Mesodermal cell (in vitro differentiated cells): ENCODE measurements at regions not wholly inside any gene's neighbourhood (a gene's known extent, or its start where the extent isn't known, plus 50 kb on each side); places are given as distances from the start of the nearest gene placed in this dataset.

Source experiments
- H3K27ac ChIP-seq: 2 replicates; pipeline ENCODE4 v1.7.0; 2013; ENCODE audit warnings: mild to moderate bottlenecking, low read depth, low read length, moderate library complexity; ENCODE audit not compliant: severe bottlenecking
- H3K36me3 ChIP-seq: 2 replicates; pipeline ENCODE4 v1.7.1; 2013; ENCODE audit warnings: mild to moderate bottlenecking, low read length, moderate library complexity; ENCODE audit not compliant: control insufficient read depth, insufficient read depth
- H3K4me1 ChIP-seq: one replicate; pipeline ENCODE4 v1.7.1; 2013; ENCODE audit warnings: mild to moderate bottlenecking, low read length; ENCODE audit not compliant: insufficient read depth, control insufficient read depth, poor library complexity, severe bottlenecking
- H3K4me3 ChIP-seq: 2 replicates; pipeline ENCODE4 v1.7.0; 2013; ENCODE audit warnings: low read length, control low read depth, mild to moderate bottlenecking; ENCODE audit not compliant: insufficient read depth, poor library complexity, severe bottlenecking; ENCODE audit errors: extremely low read depth
- H3K9me3 ChIP-seq: 2 replicates; pipeline ENCODE4 v1.7.1; 2013; ENCODE audit warnings: mild to moderate bottlenecking, low read length, moderate library complexity; ENCODE audit not compliant: control insufficient read depth
- WGBS, 2 experiments: methylation state at CpG; one replicate each; pipeline ENCODE4 v1.1.5; 2013; ENCODE audit warnings: missing lambda C conversion rate in 2 of 2; ENCODE audit not compliant: insufficient coverage in 2 of 2; 5-methylcytosine and 5-hydroxymethylcytosine counted together

DNA sequence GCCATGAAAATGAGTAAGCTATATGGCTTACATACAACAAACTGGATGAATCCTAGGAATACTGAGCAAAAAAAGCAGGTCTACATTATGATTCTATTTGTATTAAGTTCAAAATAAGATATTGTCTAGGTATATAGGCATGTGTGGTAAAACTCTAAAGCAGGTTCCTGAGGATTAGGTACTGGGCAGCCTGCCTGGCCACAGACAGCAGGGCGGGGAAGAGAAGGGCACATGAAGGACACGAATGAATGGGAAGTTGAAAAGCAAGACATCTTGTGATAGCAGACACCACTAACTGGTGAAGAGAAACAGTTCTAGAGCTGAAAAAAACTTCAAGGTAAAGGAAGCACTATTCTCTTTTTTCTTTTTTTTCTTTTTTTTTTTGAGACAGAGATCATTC is 72.6 kb upstream of the SLC4A11 start:
- peaks cover 6% of the 10 kb centered on the region for H3K4me1 ChIP-seq
- 100% methylated on average over 2 of the region's 2 CpGs for WGBS, 2 experiments
- peaks cover 85% of the 10 kb centered on the region for H3K36me3 ChIP-seq
- no peak overlapping the region for H3K4me3 ChIP-seq
- no peaks in the 10 kb centered on the region for H3K9me3 ChIP-seq
- H3K27ac ChIP-seq: no peak overlapping the region

DNA sequence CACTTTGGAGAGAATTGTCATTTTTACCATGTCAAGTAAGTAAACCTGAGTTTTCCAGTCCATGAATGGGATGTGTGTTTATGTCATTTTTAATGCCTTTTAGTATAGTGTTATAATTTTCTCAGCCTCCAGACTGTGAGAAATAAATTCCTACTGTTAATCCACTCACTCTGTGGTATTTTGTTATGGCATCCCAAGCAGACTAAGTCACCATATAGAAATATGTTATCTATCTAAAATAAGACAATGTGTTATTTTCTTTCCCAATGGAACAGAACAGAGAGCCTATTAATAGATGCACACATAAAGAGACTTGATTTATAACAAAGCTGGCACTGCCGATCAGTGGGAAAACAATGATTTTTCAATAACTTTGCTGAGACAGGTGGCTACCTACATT is 70.2 kb upstream of the SLC4A11 start:
- H3K27ac ChIP-seq: no peak overlapping the region
- H3K9me3 ChIP-seq: no peaks in the 10 kb centered on the region
- no peak overlapping the region for H3K4me3 ChIP-seq
- peaks cover 6% of the 10 kb centered on the region for H3K4me1 ChIP-seq
- 100% methylated on average over 1 of the region's 1 CpG for WGBS, 2 experiments
- peaks cover 88% of the 10 kb centered on the region for H3K36me3 ChIP-seq

DNA sequence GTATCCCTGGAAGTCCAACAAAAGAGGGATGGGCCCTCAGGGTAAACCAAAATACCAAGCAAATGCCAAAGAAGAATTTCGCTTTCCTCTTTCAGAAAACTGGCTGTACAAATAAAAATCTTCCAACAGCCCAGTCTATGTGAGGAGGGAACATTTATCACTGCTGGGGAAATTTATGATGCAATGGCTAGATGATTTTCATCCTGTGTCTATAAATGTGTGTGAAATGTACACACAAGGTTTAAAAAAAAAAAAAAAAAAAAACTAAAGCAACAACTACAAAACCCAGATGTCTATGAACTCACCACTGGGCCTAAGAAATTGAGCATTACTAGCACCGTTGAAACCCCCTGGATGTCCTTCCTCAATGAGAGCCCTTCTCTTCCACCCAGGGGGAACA is 68.7 kb upstream of the SLC4A11 start:
- Histone ChIP-seq H3K36me3 (peaks cover 84% of the 10 kb centered on the region), H3K4me1 (peaks cover 6% of the 10 kb centered on the region), H3K9me3 (no peaks in the 10 kb centered on the region), H3K27ac (no peak overlapping the region), H3K4me3 (no peak overlapping the region)
- WGBS, 2 experiments: 100% methylated on average over 1 of the region's 2 CpGs

DNA sequence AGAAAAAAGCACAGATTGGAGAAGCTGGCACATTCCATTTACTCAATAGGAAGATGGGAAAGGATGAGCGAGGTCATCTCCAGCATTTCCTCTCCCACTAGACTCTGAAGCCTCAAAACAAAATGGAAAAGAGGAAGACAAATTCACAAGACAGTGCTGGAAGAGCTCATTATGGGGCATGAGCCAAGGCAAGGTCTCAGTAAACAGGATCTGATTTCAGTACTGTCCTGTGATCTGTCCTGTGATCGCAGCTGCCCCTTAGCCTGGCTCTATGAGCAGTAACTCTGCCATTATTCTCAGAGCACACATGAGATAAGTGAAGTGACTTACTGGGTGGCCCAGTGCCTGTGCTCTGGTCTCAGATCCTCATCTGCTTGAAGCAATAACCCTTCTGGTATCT is 68.1 kb upstream of the SLC4A11 start:
- Histone ChIP-seq H3K27ac (no peak overlapping the region), H3K9me3 (no peaks in the 10 kb centered on the region), H3K4me1 (peaks cover 6% of the 10 kb centered on the region), H3K36me3 (peaks cover 82% of the 10 kb centered on the region), H3K4me3 (no peak overlapping the region)
- 100% methylated on average over 1 of the region's 2 CpGs; no CpG with 5 or more reads in 1 of the 2 experiments for WGBS, 2 experiments

DNA sequence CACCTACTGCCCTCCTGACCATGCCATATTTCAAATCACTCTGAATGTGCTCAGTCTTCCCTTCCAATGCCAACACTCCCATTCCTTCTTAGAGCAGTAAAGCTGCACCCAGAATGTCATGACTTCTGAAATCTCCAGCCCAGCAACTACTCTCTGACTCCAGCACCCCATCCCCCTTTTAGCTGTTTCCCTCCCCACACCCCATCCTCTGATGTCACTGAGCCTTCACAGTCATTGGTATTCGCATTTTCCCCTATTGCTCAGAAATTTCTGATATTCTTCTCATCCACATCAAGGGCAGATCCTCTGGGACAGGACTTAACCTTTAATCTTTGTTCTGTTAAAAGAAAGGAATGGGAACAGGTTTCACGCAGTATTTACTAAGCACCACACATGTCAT is 67.1 kb upstream of the SLC4A11 start:
- Histone ChIP-seq H3K9me3 (no peaks in the 10 kb centered on the region), H3K4me1 (peaks cover 6% of the 10 kb centered on the region), H3K4me3 (no peak overlapping the region), H3K27ac (no peak overlapping the region), H3K36me3 (peaks cover 75% of the 10 kb centered on the region)
- 88% methylated on average over 1 of the region's 2 CpGs; no CpG with 5 or more reads in 1 of the 2 experiments for WGBS, 2 experiments

DNA sequence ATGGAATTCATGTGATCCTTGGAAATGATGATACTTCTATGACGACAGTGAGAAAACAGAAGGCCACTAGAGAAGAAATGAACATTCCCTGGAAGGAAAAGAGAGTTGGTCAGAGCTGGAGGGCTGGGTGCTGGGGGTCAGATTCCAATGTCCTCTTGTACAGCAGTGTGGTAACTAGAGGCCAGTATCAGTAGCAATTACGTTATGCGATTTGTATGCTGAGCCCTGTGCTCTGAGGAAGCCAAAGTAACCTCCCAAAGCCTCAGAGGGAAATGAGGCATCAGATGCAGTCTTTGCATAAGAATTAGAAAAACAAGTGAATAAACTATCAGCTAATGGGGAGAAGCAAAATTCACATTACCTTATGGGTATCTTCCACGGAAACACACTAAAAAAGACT is 65.5 kb upstream of the SLC4A11 start:
- no peak overlapping the region for H3K27ac ChIP-seq
- no peaks in the 10 kb centered on the region for H3K9me3 ChIP-seq
- H3K4me1 ChIP-seq: peaks cover 6% of the 10 kb centered on the region
- H3K36me3 ChIP-seq: peaks cover 68% of the 10 kb centered on the region
- WGBS, 2 experiments: 92% methylated on average over 4 of the region's 4 CpGs
- H3K4me3 ChIP-seq: no peak overlapping the region

DNA sequence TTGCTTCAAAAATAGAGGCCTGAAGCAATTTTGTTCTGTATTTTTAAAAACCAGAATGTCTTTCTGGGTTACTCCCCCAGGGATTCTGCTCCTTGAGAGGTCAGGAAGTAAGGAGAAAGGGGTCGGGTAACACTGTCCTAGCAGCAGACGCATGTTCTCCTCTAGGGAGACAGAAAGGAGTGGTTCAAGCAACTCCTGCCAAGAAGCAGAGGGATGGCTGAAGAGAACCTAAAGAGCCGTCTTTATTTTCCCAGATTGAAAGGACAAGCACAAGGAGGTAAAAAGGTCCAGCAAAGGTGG is 58.0 kb upstream of the SLC4A11 start:
- peaks cover 56% of the 10 kb centered on the region for H3K36me3 ChIP-seq
- 60 to 64% methylated on average over 3 of the region's 3 CpGs for WGBS, 2 experiments
- H3K4me1 ChIP-seq: no peaks in the 10 kb centered on the region
- no peaks in the 10 kb centered on the region for H3K9me3 ChIP-seq
- H3K27ac ChIP-seq: no peak overlapping the region
- no peak overlapping the region for H3K4me3 ChIP-seq

DNA sequence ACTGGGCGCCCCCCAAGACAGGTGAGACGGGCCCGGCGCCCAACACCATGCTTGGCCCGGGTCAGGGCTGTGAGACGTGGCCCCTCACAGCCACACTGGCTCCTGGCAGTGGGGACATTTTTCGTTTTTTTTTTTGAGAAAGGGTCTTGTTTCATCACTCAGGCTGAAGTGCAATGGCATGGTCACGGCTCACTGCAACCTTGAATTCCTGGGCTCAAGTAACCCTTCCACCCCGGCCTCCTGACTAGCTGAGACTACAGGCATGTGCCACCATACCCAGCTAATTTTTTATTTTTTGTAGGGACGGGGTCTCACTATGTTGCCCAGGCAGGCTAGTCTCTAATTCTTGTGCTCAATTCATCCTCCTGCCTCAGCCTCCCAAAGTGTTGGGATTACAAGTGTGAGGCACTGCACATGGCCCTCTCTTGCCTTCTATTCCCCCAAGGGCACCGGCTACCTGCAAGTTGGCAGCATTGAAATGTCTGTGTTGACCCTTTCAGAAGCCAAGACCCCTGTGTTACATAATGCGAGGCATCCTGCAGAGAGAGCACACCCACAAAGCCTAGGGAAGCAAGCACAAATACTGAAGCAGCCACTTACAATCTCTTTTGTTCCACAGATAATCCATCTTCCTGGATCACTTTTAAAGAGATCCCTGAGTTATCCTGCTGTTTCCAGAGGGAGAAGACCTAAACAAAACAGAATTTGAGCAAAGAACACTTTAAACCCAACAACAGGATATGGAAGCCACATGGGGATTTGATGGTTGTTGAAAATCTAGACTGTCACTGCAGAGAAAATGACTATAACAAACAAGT is 57.5 kb upstream of the SLC4A11 start:
- Histone ChIP-seq H3K4me3 (no peak overlapping the region), H3K4me1 (no peaks in the 10 kb centered on the region), H3K9me3 (no peaks in the 10 kb centered on the region), H3K36me3 (peaks cover 54% of the 10 kb centered on the region), H3K27ac (no peak overlapping the region)
- WGBS, 2 experiments: 87 to 93% methylated on average over 10 to 12 of the region's 12 CpGs
